HuH-7.5 (cell line): ENCODE measurements at regions not wholly inside any gene's neighbourhood (a gene's known extent, or its start where the extent isn't known, plus 50 kb on each side); places are given as distances from the start of the nearest gene placed in this dataset.
"Not testable (repeated sequence)": the region's sequence is repeated elsewhere in the genome, so short reads cannot be mapped to it uniquely, and the experiment has no call there.

Experiments used
- DNase-seq: peaks from one replicate; pipeline ENCODE4 v3.0.0; 2011; ENCODE audit warnings: low spot score

DNA sequence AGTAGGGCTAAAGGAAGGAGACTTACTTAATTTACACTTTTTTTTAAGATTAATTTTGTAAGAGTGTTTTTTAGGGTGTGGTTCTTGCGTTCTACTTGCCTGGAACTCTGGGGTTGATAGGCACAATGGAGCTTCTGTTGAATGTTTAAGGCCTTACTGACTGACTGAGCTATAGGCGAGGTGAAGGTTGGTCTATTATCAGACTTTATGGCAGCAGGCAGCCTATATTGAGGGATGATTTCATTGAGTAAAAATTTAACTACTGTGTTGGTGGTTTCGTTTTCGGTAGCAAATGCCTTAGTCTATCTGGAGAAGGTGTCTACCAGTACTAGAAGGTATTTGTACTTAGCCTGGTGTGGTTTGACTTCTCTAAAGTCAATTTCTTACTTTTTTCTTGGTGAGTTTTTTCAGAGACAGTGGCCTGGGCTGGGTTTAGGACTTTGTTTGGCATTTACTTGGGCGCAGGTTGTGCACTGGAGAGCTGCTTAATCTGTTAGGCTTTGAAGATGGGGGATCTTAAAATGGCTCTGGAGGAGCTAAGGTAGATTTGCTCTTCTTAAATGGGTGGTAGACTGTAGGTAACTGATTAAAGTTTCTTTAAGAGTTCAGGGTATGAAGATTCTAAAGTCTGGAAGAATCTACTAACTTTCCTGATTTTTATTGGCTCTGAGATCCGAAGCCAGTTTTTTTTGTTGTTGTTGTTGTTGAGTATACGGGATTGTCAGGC lies 164.5 kb upstream of the CCZ1B start:
- not testable (repeated sequence) for DNase-seq

DNA sequence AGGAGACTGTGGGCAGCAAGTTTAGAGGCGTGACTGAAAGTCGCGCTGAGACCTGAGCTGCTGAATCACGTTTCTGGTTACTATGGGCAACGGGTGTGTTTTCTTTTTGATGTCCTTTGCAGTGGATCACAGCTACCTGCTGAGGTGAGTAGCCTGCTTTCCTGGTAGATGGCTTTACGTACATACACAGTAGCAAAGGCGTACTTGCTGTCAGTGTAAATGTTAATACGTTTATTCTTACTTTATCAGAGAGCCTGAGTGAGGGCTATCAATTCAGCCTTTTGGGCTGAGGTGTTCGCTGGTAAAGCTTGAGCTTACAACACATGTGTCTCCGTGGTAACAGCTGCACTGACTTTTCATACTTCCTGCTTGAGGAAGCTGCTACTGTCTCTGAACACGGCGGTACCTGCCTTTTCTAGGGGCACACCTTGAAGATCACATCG lies 165.1 kb upstream of the CCZ1B start:
- DNase-seq: not testable (repeated sequence)

GRCh38 chr7:6991686-6992085 lies 165.6 kb upstream of the CCZ1B start:
- DNase-seq: not testable (repeated sequence)

- DNase-seq: not testable (repeated sequence)
These were observed 166.1 kb upstream of the CCZ1B start for GRCh38 chr7:6992133-6992532.

- not testable (repeated sequence) for DNase-seq
These were observed 169.0 kb upstream of the CCZ1B start for GRCh38 chr7:6995026-6995425.

GRCh38 chr7:6995493-6996289 lies 169.6 kb upstream of the CCZ1B start:
- DNase-seq: not testable (repeated sequence)

DNA sequence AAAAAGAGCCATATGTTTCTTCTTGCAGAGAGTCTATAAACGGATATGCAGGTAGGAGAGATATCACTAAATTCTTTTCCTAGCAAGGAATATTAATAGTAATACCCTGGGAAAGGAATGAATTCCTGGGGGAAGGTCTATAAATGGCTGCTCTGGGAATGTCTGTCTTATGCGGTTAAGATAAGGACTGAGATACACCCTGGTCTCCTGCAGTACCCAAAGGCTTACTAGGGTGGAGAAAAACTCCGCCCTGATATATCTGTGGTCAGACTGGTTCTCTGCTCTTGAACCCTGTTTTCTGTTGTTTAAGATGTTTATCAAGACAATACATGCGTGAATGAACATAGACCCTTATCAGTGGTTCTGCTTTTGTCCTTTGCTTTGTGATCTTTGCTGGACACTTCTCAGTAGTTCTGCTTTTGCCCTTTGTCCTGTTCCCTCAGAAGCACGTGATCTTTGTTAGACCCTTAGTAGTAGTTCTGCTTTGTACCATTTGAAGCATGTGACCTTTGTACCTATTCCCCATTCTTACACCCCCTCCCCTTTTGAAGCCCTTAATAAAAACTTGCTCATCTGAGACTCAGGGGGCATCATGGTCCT lies 173.1 kb upstream of the CCZ1B start:
- not testable (repeated sequence) for DNase-seq

DNA sequence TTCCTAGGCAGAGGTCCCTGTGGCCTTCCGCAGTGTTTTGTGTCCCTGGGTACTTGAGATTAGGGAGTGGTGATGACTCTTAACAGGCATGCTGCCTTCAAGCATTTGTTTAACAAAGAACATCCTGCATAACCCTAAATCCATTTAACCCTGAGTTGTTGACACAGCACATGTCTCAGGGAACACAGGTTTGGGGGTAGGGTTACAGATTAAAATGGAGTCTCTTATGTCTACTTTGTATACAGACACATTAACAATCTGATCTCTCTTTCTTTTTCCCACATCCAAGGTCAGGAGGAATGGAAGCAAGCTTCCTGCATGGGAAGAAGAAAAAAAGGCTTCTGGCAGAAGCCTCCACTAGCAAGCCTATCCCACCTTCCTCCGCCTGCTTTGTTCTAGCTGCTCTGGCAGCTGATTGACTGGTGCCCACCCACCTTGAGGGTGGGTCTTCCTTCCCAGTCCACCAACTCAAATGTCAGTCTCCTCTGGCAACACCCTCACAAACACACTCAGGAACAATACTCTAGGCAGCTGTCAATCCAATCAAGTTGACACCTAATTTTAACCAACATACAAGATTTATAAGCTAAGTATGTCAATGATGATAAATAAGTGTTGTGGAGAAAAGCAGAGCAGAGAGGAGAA lies 176.5 kb upstream of the CCZ1B start:
- no peak for DNase-seq

- DNase-seq: no peak
These were observed 177.0 kb upstream of the C1GALT1 start for GRCh38 chr7:7005303-7005702.

- DNase-seq: not testable (repeated sequence)
These were observed 176.4 kb upstream of the C1GALT1 start for GRCh38 chr7:7005949-7006348.

DNA sequence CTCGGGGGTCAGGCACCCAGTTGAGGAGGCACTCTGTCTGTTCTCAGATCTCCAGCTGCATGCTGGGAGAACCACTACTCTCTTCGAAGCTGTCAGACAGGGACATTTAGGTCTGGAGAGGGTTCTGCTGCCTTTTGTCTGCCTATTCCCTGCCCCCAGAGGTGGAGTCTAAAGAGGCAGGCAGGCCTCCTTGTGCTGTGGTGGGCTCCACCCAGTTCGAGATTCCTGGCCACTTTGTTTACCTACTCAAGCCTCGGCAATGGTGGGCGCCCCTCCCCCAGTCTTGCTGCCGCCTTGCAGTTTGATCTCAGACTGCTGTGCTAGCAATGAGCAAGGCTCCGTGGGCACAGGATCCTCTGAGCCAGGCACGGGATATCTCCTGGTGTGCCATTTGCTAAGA lies 171.1 kb upstream of the C1GALT1 start:
- not testable (repeated sequence) for DNase-seq

DNA sequence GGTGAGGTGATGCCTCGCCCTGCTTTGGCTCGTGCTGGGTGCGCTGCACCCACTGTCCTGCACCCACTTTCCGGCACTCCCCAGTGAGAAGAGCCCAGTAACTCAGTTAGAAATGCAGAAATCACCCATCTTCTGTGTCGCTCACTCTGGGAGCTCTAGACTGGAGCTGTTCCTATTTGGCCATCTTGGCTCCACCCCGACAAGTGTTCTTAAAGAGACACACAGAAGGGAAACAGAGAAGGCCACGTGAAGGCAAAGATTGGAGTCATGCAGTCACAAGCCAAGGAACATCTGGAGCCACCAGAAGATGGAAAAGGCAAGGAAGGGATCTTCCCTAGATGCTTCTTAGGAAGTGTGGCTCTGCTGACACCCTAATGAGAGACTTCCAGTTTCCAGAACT lies 170.6 kb upstream of the C1GALT1 start:
- not testable (repeated sequence) for DNase-seq

DNA sequence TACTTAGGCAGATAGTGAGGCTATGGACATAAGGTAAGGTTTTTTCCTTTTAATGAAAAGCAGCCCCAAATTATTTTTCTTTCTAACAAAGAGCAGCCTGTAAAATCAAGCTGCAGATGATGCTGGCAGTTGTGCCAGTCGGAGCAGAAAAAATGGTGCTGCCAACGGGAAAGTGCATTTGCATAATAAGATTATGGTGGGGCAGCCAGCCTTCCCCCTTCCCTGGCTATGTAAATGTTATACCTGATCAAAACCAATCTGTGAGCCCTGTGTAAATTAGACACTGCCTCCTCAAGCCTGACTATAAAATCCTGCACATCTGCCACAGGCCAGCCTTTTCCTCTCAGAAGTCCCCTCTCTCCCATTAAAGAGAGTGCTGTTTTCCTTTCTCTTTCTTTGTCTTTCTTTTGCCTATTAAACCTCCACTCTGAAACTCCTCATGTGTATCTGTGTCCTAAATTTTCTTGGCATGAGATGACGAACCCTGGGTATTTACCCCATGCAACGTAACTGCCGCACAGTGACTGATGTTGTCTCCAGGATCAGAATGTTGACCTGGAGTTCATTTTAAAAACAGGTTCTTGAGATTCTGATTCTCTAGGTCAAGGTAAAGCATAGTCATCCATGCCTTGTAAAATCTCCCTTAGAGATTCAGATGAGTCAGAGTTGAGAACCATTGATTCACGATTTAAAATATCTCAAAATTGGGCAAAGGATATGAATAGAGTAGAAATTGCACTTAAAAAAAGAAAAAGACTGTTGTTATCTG lies 167.3 kb upstream of the C1GALT1 start:
- no peak for DNase-seq

- DNase-seq: no peak
These were observed 164.6 kb upstream of the C1GALT1 start for GRCh38 chr7:7017707-7018280.

DNA sequence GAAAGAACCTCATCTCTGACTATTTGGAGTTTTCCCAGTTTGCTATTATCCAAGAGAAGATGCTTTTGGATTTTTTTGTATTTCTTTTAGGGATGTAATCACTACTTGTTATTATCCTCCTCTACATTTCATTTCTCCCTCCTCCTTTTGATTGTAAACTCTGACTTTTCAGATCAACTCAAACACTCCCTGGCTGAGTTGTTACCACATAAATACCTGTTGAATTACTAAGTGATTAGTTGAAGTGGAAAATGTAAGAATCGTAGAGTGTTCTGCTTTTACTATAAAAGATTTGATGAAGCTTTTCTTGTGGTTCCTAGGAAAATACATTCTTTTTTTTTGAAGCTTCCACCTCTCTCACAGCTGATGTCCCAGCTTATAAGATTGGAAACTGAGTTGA lies 164.1 kb upstream of the C1GALT1 start:
- no peak for DNase-seq

DNA sequence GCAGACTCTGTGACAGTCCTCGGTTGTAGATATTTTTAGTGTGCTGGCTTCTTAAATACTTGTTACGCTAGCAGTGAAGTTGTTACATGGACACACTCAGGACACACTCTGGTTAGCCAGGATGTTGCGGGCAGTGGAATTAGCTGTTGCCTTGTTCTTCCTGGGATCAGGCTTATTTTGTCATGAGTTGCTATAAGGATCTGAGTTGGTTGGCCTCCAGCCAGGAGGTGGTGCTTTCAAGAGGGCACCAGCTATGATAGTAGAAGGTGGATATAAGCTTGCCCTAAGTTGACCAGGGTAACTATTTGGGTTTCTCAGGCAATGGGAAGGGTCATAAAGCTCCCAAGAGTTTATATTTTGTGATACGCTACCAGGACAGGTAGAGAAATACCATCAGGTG lies 150.1 kb upstream of the C1GALT1 start:
- DNase-seq: no peak

DNA sequence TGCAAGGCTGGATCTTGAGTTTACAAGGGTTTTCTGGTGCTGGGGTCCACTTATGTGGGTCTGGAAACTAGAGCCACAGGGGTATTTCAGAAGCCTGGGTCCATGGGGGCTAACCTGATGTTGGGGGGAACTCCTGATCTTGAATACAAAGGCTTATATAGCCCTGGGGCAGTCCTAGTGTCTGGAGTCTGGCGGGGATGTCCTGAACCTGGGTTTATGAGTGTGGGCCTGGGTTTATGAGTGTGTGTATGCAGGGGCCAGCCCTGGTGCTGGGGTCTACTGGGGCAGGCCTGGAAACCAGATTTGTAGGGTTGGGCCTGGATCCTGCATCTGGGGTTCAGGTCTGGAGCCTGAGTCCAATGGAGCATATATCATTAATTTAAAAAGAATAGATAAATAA lies 146.5 kb upstream of the C1GALT1 start:
- DNase-seq: no peak

- not testable (repeated sequence) for DNase-seq
These were observed 140.0 kb upstream of the C1GALT1 start for GRCh38 chr7:7042286-7042893.

GRCh38 chr7:7044806-7045205 lies 137.5 kb upstream of the C1GALT1 start:
- DNase-seq: no peak

DNA sequence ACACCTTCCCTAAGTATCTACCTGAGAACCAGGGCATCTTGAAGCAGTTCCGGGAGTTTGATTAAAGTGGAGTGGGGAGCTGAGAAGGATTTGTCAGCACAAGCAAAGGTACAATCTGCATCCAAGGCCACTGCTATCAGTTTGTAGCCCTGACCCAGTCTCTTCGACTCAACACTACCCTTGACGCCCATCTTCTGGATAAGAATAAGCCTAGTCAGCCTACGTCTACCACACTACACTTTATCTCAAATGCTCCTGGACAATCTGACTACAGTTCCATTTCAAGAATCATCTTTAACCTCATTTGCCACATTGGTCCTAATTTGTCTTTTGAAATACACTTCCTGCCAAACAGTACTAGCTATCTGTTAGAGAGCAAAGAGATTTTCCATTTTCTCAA lies 134.1 kb upstream of the C1GALT1 start:
- no peak for DNase-seq
